Mesendoderm (in vitro differentiated cells): ENCODE measurements at regions not wholly inside any gene's neighbourhood (a gene's known extent, or its start where the extent isn't known, plus 50 kb on each side); places are given as distances from the start of the nearest gene placed in this dataset.
A peak's percentile ranks its signal among the peaks of the same experiment; 100 is the strongest.

Source experiments
- DNase-seq: peaks from one replicate; pipeline ENCODE4 v3.0.0; 2013
- H2AK5ac ChIP-seq: 2 replicates; pipeline ENCODE4 v1.6.1; 2013; ENCODE audit warnings: low read length, inconsistent platforms
- H2BK120ac ChIP-seq: 2 replicates; pipeline ENCODE4 v1.6.1; 2013; ENCODE audit warnings: low read depth, mild to moderate bottlenecking, low read length, moderate library complexity, mixed read lengths
- H2BK15ac ChIP-seq: replicated peaks from 2 replicates; pipeline ENCODE4 v1.6.1; 2013; ENCODE audit warnings: low read depth, mild to moderate bottlenecking, moderate library complexity
- H2BK5ac ChIP-seq: 2 replicates; pipeline ENCODE4 v1.6.1; 2013; ENCODE audit warnings: low read length, inconsistent platforms
- H3K18ac ChIP-seq: 2 replicates; pipeline ENCODE4 v1.6.1; 2013; ENCODE audit warnings: mild to moderate bottlenecking, low read length, mixed read lengths
- H3K23ac ChIP-seq: one replicate; pipeline ENCODE4 v1.6.1; 2013; ENCODE audit warnings: low read length
- H3K27ac ChIP-seq: 2 replicates; pipeline ENCODE4 v1.5.1; 2013; ENCODE audit warnings: low read depth, mild to moderate bottlenecking, inconsistent platforms, low read length, moderate library complexity
- H3K27me3 ChIP-seq: 2 replicates; pipeline ENCODE4 v1.6.1; 2013; ENCODE audit warnings: low read length, control low read depth, mild to moderate bottlenecking, inconsistent platforms; ENCODE audit not compliant: insufficient read depth, poor library complexity
- H3K36me3 ChIP-seq: 2 replicates; pipeline ENCODE4 v1.6.1; 2013; ENCODE audit warnings: low read length, inconsistent platforms; ENCODE audit not compliant: control insufficient read depth, insufficient read depth
- H3K4ac ChIP-seq: one replicate; pipeline ENCODE4 v1.6.1; 2013; ENCODE audit warnings: low read depth, mild to moderate bottlenecking, low read length, moderate library complexity
- H3K4me1 ChIP-seq: 2 replicates; pipeline ENCODE4 v1.6.1; 2013; ENCODE audit warnings: low read depth, low read length, inconsistent platforms; ENCODE audit not compliant: control insufficient read depth
- H3K4me2 ChIP-seq: 2 replicates; pipeline ENCODE4 v1.6.1; 2013; ENCODE audit warnings: low read length
- H3K4me3 ChIP-seq: 2 replicates; pipeline ENCODE4 v1.5.1; 2013; ENCODE audit warnings: mild to moderate bottlenecking, low read length
- H3K56ac ChIP-seq: one replicate; pipeline ENCODE4 v1.6.1; 2013; ENCODE audit warnings: low read length
- H3K79me1 ChIP-seq: 2 replicates; pipeline ENCODE4 v1.6.1; 2013; ENCODE audit warnings: low read length, inconsistent platforms
- H3K79me2 ChIP-seq: 2 replicates; pipeline ENCODE4 v1.6.1; 2013; ENCODE audit warnings: mild to moderate bottlenecking, low read length; ENCODE audit not compliant: control insufficient read depth, insufficient read depth
- H3K9ac ChIP-seq: 2 replicates; pipeline ENCODE4 v1.6.1; 2013; ENCODE audit warnings: low read length, inconsistent platforms
- H4K5ac ChIP-seq: one replicate; pipeline ENCODE4 v1.6.1; 2013; ENCODE audit warnings: low read length
- H4K8ac ChIP-seq: one replicate; pipeline ENCODE4 v1.6.1; 2013; ENCODE audit warnings: low read depth, mild to moderate bottlenecking, control low read depth, low read length, moderate library complexity
- WGBS: extraction: QIAGEN DNeasy Blood & Tissue Kit; methylation state at CpG from one replicate; pipeline ENCODE4 v1.1.7; 2013; ENCODE audit warnings: low lambda C conversion rate, missing lambda C conversion rate; ENCODE audit not compliant: insufficient coverage; ENCODE audit errors: extremely low coverage; 5-methylcytosine and 5-hydroxymethylcytosine counted together

DNA sequence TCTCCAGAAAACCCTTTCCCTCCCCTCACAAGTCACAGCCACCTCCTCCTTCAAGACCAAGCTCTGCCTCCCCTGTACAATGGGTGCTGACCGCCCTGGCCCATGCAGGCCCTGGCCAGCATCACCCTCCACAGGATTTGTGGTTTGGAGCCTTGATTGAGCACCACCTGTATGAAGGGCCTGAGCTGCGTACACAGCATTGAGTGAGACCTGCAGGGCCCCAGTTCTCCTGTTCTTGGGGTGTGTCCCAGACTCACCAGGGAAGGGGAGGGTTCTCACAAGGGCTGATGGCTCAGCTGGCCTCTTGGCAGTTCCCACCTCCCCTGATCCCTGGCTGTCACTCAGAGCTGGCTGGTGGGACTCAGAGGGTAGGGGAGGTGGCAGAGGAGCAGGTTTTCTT, 63.7 kb upstream of the IER5L start:
- Histone ChIP-seq H3K27ac (no peak overlapping the region), H3K9ac (no peak overlapping the region), H3K79me2 (no peaks in the 10 kb centered on the region), H3K36me3 (no peaks in the 10 kb centered on the region), H2BK120ac (no peak overlapping the region), H2AK5ac (no peak overlapping the region), H4K8ac (no peak overlapping the region), H3K79me1 (no peaks in the 10 kb centered on the region), H4K5ac (no peak overlapping the region), H3K4me2 (no peak overlapping the region), H2BK5ac (no peak overlapping the region), H3K27me3 (no peaks in the 10 kb centered on the region), H3K4ac (no peak overlapping the region), H3K23ac (no peak overlapping the region), H3K56ac (no peak overlapping the region), H3K18ac (no peak overlapping the region), H3K4me3 (no peak overlapping the region), H3K4me1 (peaks cover 1% of the 10 kb centered on the region), H2BK15ac (no peak overlapping the region)
- no CpG with 5 or more reads among the region's 2 CpGs for WGBS
- no peak for DNase-seq

DNA sequence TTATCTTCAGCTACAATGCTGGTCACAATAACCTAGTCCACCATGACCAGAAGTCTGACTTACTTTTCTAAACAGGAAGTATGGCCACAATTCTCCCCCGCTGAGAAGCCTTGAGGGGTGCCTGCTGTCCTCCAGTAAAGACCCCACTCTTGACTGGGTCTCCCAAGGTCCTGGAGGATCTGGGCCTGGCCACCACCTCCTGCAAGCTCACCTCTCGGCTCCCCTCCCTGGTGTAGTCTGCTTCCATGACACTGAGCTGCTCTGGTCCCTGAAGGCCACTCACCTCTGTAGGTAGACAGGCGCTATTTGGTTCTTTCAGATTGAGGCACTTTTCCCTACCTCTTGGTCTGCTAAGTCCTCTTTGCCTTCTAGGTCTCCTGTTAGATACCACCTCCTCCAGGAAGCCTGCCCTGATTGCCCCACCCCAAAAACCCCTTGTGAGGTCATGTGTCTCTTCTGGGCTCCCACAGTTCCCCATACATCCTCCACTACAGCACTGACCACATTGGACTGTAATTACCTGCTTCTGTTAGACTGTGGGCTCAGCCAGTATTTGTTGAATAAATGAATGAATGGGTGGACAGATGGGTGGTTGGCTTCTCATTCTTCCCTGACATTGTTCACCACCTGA, 62.6 kb upstream of the IER5L start:
- DNase-seq: no peak
- Histone ChIP-seq H3K27me3 (no peaks in the 10 kb centered on the region), H2AK5ac (no peak overlapping the region), H3K4me1 (peaks cover 1% of the 10 kb centered on the region), H4K5ac (no peak overlapping the region), H3K9ac (no peak overlapping the region), H3K23ac (no peak overlapping the region), H3K4ac (no peak overlapping the region), H3K27ac (no peak overlapping the region), H2BK5ac (no peak overlapping the region), H3K79me1 (no peaks in the 10 kb centered on the region), H3K36me3 (no peaks in the 10 kb centered on the region), H3K56ac (no peak overlapping the region), H3K4me3 (no peak overlapping the region), H3K4me2 (no peak overlapping the region), H2BK15ac (no peak overlapping the region), H4K8ac (no peak overlapping the region), H2BK120ac (no peak overlapping the region), H3K79me2 (no peaks in the 10 kb centered on the region), H3K18ac (no peak overlapping the region)
- WGBS: no CpG with 5 or more reads among the region's 3 CpGs

DNA sequence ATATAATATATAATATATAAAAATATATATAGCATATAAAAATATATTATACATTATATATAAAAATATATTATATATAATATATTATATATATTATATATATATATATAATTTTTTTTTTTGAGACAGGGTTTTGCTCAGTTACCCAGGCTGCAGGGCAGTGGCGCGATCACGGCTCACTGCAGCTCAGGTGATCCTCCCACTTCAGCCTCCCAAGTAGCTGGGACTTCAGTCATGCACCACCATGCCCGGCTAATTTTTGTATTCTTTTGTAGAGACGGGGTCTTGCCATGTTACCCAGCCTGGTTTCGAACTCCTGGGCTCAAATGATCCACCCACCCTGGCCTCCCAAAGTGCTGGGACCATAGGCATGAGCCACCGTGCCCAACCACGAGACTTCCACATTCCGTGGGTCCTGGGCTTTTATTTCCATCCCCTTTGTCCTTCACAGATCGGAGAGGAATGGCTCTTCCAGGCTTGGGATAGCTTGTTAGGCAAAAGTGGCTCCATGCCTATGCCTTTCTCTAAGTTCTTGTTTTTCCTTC, 62.0 kb upstream of the IER5L start:
- Histone ChIP-seq H2BK5ac (no peak overlapping the region), H2BK15ac (no peak overlapping the region), H3K56ac (no peak overlapping the region), H2AK5ac (no peak overlapping the region), H3K79me1 (no peaks in the 10 kb centered on the region), H3K4me3 (no peak overlapping the region), H3K27ac (no peak overlapping the region), H2BK120ac (no peak overlapping the region), H3K27me3 (no peaks in the 10 kb centered on the region), H3K79me2 (no peaks in the 10 kb centered on the region), H3K9ac (no peak overlapping the region), H3K18ac (no peak overlapping the region), H3K4ac (no peak overlapping the region), H4K8ac (no peak overlapping the region), H4K5ac (no peak overlapping the region), H3K4me2 (no peak overlapping the region), H3K4me1 (peaks cover 1% of the 10 kb centered on the region), H3K36me3 (no peaks in the 10 kb centered on the region), H3K23ac (no peak overlapping the region)
- WGBS: no CpG with 5 or more reads among the region's 10 CpGs
- DNase-seq: no peak

DNA sequence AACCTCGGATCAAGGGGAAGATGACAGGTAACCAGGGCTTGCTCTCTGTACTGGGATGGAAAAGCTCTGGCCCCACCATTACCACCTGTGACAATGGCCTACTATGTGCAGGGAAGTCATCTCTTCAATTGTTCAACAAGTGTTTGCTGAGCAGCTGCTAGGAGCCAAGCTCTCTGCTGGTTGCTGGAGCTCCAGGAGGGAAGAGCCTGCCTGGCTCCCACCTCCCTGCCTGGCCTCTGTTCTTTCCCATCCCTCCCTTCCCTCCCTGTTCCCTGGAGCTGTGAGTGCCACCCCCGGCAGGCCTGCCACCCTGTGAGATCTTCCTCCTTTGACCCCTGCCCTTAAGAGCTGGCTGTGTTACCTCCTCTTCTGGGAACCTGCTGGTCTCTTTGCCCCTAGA, 59.7 kb upstream of the IER5L start:
- DNase-seq: no peak
- Histone ChIP-seq H3K79me2 (no peaks in the 10 kb centered on the region), H3K9ac (no peak overlapping the region), H2BK15ac (no peak overlapping the region), H2BK120ac (no peak overlapping the region), H4K8ac (no peak overlapping the region), H2AK5ac (no peak overlapping the region), H3K27ac (no peak overlapping the region), H3K27me3 (no peaks in the 10 kb centered on the region), H3K18ac (no peak overlapping the region), H3K4ac (no peak overlapping the region), H3K36me3 (no peaks in the 10 kb centered on the region), H3K79me1 (no peaks in the 10 kb centered on the region), H3K56ac (no peak overlapping the region), H3K4me1 (peaks cover 1% of the 10 kb centered on the region), H4K5ac (no peak overlapping the region), H2BK5ac (no peak overlapping the region), H3K23ac (no peak overlapping the region), H3K4me2 (no peak overlapping the region), H3K4me3 (no peak overlapping the region)
- WGBS: no CpG with 5 or more reads among the region's 2 CpGs

DNA sequence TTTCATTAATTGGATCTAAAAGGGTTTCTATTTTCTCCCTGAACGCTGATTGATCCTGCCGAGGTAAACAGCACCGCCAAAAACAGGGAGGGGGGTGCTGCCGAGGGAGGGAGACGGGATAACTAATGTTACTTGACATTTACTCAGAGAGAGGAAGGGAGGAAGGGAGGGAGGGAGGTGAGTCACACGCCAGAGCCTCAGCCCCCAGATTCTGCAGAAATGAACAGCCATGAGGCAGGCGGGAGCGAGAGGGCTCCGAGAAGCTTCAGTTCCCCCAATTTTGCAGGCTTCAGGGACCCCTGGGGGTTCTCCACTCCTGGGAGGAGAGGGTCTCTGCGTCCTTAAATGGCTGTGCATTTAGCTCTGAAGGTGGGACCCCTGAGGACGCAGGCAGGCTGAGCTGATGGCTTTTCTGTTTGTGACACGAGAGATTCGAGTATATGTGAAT, 59.1 kb upstream of the IER5L start:
- peak overlapping the region; percentile 22 for H3K9ac ChIP-seq
- no peak overlapping the region for H2BK120ac ChIP-seq
- H3K56ac ChIP-seq: no peak overlapping the region
- no peak overlapping the region for H3K4me3 ChIP-seq
- H2BK5ac ChIP-seq: no peak overlapping the region
- H3K36me3 ChIP-seq: no peaks in the 10 kb centered on the region
- H3K79me2 ChIP-seq: no peaks in the 10 kb centered on the region
- no peak overlapping the region for H3K23ac ChIP-seq
- H3K27me3 ChIP-seq: no peaks in the 10 kb centered on the region
- no peak overlapping the region for H2AK5ac ChIP-seq
- peak; percentile 59 for DNase-seq
- no peak overlapping the region for H2BK15ac ChIP-seq
- no peak overlapping the region for H3K4me2 ChIP-seq
- no peak overlapping the region for H3K4ac ChIP-seq
- H3K4me1 ChIP-seq: no peaks in the 10 kb centered on the region
- H3K79me1 ChIP-seq: no peaks in the 10 kb centered on the region
- H4K5ac ChIP-seq: no peak overlapping the region
- H3K27ac ChIP-seq: no peak overlapping the region
- H4K8ac ChIP-seq: no peak overlapping the region
- no peak overlapping the region for H3K18ac ChIP-seq
- no CpG with 5 or more reads among the region's 13 CpGs for WGBS
